ENCODE measurements at regions not wholly inside any gene's neighbourhood (a gene's known extent, or its start where the extent isn't known, plus 50 kb on each side); places are given as distances from the start of the nearest gene placed in this dataset.

- DNase-seq, result no peak
Observed at GRCh38 chr3:115537669-115538068, 85.6 kb upstream of the GAP43 start.

GRCh38 chr3:115547207-115547606 is 76.1 kb upstream of the GAP43 start:
- no peak for DNase-seq

- DNase-seq, result no peak
Observed at GRCh38 chr3:115548611-115549010, 74.7 kb upstream of the GAP43 start.

GRCh38 chr3:115549071-115549470 is 74.2 kb upstream of the GAP43 start:
- no peak for DNase-seq

GRCh38 chr3:115550285-115550761 is 73.0 kb upstream of the GAP43 start:
- DNase-seq, result no peak

- no peak for DNase-seq
Observed at GRCh38 chr3:115551016-115551415, 72.3 kb upstream of the GAP43 start.

- no peak for DNase-seq
Observed at GRCh38 chr3:115552007-115552406, 71.3 kb upstream of the GAP43 start.

- DNase-seq, result no peak
Observed at GRCh38 chr3:115553796-115554486, 69.4 kb upstream of the GAP43 start.

GRCh38 chr3:115554487-115554807 is 68.9 kb upstream of the GAP43 start:
- no peak for DNase-seq

- DNase-seq, result no peak
Observed at GRCh38 chr3:115562636-115563267, 60.6 kb upstream of the GAP43 start.

- no peak for DNase-seq
Observed at GRCh38 chr3:115563984-115564383, 59.3 kb upstream of the GAP43 start.

- DNase-seq, result no peak
Observed at GRCh38 chr3:115571413-115571812, 51.9 kb upstream of the GAP43 start.
